ENCODE measurements at regions not wholly inside any gene's neighbourhood (a gene's known extent, or its start where the extent isn't known, plus 50 kb on each side); places are given as distances from the start of the nearest gene placed in this dataset.

DNA sequence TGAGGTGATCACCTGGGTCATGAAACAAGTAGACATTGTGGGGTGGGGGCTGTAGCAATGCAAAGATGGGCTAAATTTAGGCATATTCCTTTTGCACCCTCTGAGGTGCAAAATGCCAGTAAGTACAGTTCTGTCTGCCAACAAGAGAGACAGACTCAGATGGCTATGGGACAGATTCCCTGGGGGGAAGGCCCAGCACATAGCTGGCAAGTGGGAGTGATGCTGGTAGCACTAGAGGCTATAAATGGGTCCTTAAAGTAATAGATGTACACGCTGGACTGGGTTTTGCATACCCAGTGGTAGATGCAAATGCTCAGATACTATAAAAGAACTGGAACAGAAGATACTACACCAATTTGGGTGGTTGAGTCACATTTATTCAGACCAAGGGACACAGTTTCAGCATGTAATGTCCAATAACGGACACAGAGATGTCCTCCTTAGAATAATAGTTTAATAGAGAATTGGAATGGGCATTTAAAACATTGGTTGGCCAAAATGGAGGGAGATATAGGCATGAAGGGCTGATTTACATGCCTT lies 67.4 kb upstream of the RNU6-1 start:
- TF ChIP-seq POLR2A (IDR thresholded peaks at IDR 0.05; ENCODE audit: low read length) (no peak), GATA1 (IDR thresholded peaks at IDR 0.05; ENCODE audit: low read depth, low read length) (no peak)

Data from erythroblast (primary cell).